ENCODE measurements at regions not wholly inside any gene's neighbourhood (a gene's known extent, or its start where the extent isn't known, plus 50 kb on each side); places are given as distances from the start of the nearest gene placed in this dataset.
A peak's percentile ranks its signal among the peaks of the same experiment; 100 is the strongest.

DNA sequence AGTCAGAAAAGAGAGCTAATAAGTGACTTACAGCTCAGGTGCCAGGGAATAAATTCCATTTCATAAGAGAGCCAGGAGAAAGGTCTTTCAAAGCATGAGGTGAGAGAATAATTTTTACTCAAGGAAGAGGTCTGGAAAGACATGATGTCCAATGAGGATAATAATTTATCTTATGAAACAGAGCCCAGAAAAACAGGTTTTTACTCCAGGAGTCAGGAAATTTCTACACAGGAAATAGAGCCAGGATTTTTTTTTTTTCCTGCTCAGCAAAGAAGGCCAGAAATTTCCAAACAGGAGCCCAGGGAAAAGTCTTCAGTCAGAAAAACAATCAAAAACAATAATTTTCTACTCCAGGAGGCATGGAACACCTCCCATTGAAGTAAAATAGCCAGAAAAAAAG lies 1185.7 kb upstream of the TSPY4 start:
- Mint-ChIP-seq H3K36me3 (ENCODE audit: low read depth) (no peaks in the 10 kb centered on the region), H3K9me3 (no peaks in the 10 kb centered on the region), H3K4me3 (no peak overlapping the region)

DNA sequence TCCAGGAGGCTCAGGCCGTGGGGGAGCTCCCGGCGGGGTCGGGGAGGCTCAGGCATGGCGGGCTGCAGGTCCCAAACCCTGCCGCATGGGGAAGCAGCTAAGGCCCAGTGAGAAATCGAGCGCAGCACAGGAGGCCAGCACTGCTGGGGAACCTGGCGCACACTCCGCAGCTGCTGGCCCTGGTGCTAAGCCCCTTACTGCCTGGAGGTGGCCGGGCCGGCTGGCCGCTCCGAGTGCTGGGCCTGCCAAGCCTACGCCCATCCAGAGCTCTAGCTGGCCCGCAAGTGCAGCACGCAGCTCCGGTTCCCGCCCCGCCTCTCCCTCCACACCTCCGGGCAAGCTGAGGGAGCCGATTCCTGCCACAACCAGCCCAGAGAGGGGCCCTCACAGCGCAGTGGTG lies 1208.7 kb upstream of the TSPY4 start:
- H3K27me3 ChIP-seq (ENCODE audit: control insufficient read depth, insufficient read depth, low read length, poor library complexity, severe bottlenecking), result no peaks in the 10 kb centered on the region
- H3K27me3 Mint-ChIP-seq (ENCODE audit: insufficient read depth), result no peaks in the 10 kb centered on the region
- no peaks in the 10 kb centered on the region for H3K9me3 Mint-ChIP-seq
- H3K36me3 ChIP-seq (ENCODE audit: control insufficient read depth, insufficient read depth, low read length), result no peaks in the 10 kb centered on the region
- TF ChIP-seq, protein P1, sequence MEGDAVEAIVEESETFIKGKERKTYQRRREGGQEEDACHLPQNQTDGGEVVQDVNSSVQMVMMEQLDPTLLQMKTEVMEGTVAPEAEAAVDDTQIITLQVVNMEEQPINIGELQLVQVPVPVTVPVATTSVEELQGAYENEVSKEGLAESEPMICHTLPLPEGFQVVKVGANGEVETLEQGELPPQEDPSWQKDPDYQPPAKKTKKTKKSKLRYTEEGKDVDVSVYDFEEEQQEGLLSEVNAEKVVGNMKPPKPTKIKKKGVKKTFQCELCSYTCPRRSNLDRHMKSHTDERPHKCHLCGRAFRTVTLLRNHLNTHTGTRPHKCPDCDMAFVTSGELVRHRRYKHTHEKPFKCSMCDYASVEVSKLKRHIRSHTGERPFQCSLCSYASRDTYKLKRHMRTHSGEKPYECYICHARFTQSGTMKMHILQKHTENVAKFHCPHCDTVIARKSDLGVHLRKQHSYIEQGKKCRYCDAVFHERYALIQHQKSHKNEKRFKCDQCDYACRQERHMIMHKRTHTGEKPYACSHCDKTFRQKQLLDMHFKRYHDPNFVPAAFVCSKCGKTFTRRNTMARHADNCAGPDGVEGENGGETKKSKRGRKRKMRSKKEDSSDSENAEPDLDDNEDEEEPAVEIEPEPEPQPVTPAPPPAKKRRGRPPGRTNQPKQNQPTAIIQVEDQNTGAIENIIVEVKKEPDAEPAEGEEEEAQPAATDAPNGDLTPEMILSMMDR (conservative IDR thresholded peaks at IDR 0.05), result no peak
- no peak overlapping the region for H3K27ac ChIP-seq (ENCODE audit: low read depth, low read length)
- no peaks in the 10 kb centered on the region for H3K4me1 Mint-ChIP-seq
- no peak overlapping the region for H3K27ac Mint-ChIP-seq
- H3K9me3 ChIP-seq (ENCODE audit: control insufficient read depth, low read length), result no peaks in the 10 kb centered on the region
- H3K9ac ChIP-seq (ENCODE audit: extremely low read depth, low read length, poor library complexity, severe bottlenecking), result no peak overlapping the region
- no peak overlapping the region for H3K4me3 ChIP-seq (ENCODE audit: low read length)
- H3K36me3 Mint-ChIP-seq (ENCODE audit: low read depth), result no peaks in the 10 kb centered on the region
- H3K4me1 ChIP-seq (ENCODE audit: control insufficient read depth, insufficient read depth, low read length), result no peaks in the 10 kb centered on the region
- 84% methylated on average over 17 of the region's 23 CpGs; no CpG with 5 or more reads in 1 of the 2 experiments for WGBS, 2 experiments (ENCODE audit: insufficient coverage in 1 of 2, insufficient read length in 1 of 2)
- H3K4me3 Mint-ChIP-seq, result no peak overlapping the region
- DNase-seq, result no peak

More for the DNA sequence above, 1185.7 kb upstream of the TSPY4 start:
- Mint-ChIP-seq H3K27ac (no peak overlapping the region), H3K27me3 (ENCODE audit: insufficient read depth) (no peaks in the 10 kb centered on the region), H3K4me1 (no peaks in the 10 kb centered on the region)
- Histone ChIP-seq H3K36me3 (ENCODE audit: control insufficient read depth, insufficient read depth, low read length) (no peaks in the 10 kb centered on the region), H3K27ac (ENCODE audit: low read depth, low read length) (no peak overlapping the region), H3K27me3 (ENCODE audit: control insufficient read depth, insufficient read depth, low read length, poor library complexity, severe bottlenecking) (no peaks in the 10 kb centered on the region), H3K4me1 (ENCODE audit: control insufficient read depth, insufficient read depth, low read length) (no peaks in the 10 kb centered on the region), H3K9me3 (ENCODE audit: control insufficient read depth, low read length) (no peaks in the 10 kb centered on the region), H3K4me3 (ENCODE audit: low read length) (no peak overlapping the region), H3K9ac (ENCODE audit: extremely low read depth, low read length, poor library complexity, severe bottlenecking) (no peak overlapping the region)
- TF ChIP-seq, protein P1 (conservative IDR thresholded peaks at IDR 0.05), result no peak
- DNase-seq, result no peak

- no peak overlapping the region for H3K4me3 Mint-ChIP-seq
- 39 to 50% methylated on average over 2 to 11 of the region's 12 CpGs for WGBS, 2 experiments (ENCODE audit: insufficient coverage in 1 of 2, insufficient read length in 1 of 2)
- Histone ChIP-seq H3K9me3 (ENCODE audit: control insufficient read depth, low read length) (no peaks in the 10 kb centered on the region), H3K4me1 (ENCODE audit: control insufficient read depth, insufficient read depth, low read length) (no peaks in the 10 kb centered on the region), H3K9ac (ENCODE audit: extremely low read depth, low read length, poor library complexity, severe bottlenecking) (peak overlapping the region; percentile 56), H3K4me3 (ENCODE audit: low read length) (peak overlapping the region; percentile 75), H3K27me3 (ENCODE audit: control insufficient read depth, insufficient read depth, low read length, poor library complexity, severe bottlenecking) (no peaks in the 10 kb centered on the region), H3K27ac (ENCODE audit: low read depth, low read length) (no peak overlapping the region), H3K36me3 (ENCODE audit: control insufficient read depth, insufficient read depth, low read length) (no peaks in the 10 kb centered on the region)
- DNase-seq, result no peak
- TF ChIP-seq, protein P1 (conservative IDR thresholded peaks at IDR 0.05), result no peak
- H3K4me1 Mint-ChIP-seq, result no peaks in the 10 kb centered on the region
- H3K27me3 Mint-ChIP-seq (ENCODE audit: insufficient read depth), result no peaks in the 10 kb centered on the region
- no peaks in the 10 kb centered on the region for H3K36me3 Mint-ChIP-seq (ENCODE audit: low read depth)
- H3K27ac Mint-ChIP-seq, result no peak overlapping the region
- no peaks in the 10 kb centered on the region for H3K9me3 Mint-ChIP-seq
Measured at GRCh38 chrY:8125907-8126571, 1211.2 kb upstream of the TSPY4 start.
